ENCODE measurements at regions not wholly inside any gene's neighbourhood (a gene's known extent, or its start where the extent isn't known, plus 50 kb on each side); places are given as distances from the start of the nearest gene placed in this dataset.
"Not testable (repeated sequence)": the region's sequence is repeated elsewhere in the genome, so short reads cannot be mapped to it uniquely, and the experiment has no call there.

GRCh38 chr17:77792626-77793025 is 165.9 kb upstream of the TNRC6C start:
- no peak for DNase-seq

GRCh38 chr17:77793146-77793970 is 165.1 kb upstream of the TNRC6C start:
- DNase-seq = no peak

DNA sequence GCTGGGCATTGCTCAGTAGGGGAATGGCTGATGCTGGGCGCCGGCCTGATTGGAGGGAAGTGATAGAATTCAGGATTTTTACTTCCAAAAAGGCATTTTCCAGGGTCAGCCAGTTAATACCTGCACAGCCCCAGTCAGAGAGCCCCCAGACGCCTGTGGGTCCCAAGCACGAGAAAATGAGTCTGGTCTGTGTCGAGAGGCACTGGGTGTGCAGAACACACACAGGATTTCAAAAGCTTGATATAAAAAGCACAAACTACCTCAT is 164.6 kb upstream of the TNRC6C start:
- DNase-seq = no peak

DNA sequence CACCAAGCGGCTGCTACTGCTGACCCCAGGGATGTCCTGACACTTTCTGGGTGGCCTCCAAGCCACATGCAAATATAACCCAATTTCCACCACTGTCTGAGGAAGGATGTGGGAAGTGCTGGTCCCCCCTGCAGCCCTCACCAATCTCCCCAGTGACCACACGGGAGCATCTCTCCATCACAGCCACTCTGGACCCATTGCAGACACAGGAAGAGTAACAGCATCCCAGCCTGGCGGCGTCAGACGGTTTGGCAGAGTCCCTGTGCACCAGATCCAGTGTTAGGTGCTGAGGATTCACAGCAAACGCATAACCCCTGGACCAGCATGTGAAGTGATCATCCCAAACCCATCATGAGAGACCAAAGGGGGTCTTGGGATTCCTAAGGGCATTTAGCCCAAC is 163.7 kb upstream of the TNRC6C start:
- DNase-seq = no peak

- DNase-seq = no peak
Measured at GRCh38 chr17:77795685-77796084, 162.8 kb upstream of the TNRC6C start.

DNA sequence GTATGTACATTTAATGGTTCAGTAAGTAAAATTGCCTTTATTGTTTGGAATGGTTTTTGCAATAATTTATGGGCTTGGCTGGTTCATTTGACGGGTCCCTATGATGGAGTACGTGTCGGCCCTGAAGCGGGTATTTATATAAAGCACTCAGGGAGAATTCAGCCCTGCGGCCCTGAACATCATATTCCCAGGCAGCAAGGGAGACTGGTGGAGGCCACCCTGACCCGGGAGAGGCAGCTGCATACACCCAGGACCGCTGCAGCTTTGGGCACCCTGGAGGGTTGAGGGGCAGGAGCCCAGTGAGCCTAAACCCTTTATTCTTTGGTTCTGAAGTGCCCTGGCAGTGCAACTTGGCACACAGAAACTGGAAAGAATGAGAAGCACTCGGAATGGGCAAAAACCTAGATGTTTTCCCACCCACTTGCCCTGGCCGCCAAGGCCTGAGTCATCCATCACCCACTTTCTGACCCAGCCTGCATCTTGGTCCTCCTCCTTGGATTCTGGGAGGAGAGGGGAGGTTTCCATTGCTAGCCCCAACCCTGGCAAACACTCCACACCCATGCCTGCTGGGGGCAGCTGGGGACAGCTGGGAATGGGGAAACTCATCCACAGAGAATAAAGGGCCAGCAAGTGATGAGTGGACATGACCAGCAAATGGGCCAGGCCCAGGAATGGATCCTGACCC is 162.2 kb upstream of the TNRC6C start:
- no peak for DNase-seq

- DNase-seq = no peak
Measured at GRCh38 chr17:77798031-77798430, 160.5 kb upstream of the TNRC6C start.

DNA sequence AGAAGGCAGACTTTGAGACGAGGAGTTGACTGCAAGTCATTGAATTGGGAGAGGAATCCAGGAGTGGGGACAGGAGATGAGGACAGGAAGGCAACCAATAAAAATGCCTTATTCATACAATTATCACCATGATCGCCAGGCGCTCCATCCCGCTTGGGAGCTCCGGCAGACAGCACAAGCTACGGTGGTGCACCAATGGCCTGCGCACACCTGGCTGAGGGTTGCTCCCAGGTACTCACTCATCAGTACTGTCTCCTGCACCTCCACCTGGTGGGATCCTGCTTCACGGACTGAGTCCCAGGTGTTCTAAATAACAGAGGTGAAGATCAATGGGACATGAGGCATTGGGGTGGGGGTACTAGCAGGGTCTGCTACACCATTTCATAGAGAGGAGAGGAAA is 160.0 kb upstream of the TNRC6C start:
- no peak for DNase-seq

- DNase-seq = no peak
Measured at GRCh38 chr17:77800816-77801215, 157.7 kb upstream of the TNRC6C start.

DNA sequence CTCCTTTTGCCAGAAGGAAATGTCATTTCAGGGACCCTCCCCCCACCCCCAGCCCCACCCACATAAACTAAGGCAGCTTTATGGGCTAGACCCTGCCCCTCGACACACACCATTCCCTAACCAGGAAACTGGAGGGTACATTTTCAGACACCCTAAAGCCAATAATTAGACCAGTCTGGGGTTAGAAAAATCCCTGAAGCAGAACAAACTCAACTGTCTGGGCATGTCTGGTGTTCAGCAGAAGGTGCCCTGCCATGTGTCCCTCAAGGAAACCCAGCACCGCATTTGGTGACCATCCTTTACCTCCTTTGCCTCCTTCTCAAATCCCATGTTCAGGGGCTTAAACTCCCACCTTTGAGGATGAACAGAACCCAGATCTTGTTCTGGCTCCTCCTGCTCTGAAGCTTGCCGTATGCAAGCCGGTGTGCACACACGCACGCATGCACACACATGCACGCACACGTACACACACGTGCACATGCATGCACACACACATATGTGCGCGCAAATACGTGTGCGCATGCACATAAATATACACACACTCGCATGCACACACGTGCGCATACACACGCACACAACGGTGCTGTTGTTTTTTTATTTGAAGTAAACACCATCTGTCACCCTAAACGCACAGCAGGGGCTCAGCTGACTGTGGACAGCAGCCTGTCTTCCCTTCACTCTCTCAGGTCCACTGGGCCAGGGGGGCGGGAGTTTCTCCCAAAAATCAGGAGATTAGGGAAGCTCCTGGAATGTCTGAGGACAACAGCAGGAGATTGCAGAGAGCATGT is 156.8 kb upstream of the TNRC6C start:
- no peak for DNase-seq

GRCh38 chr17:77802333-77802615 is 156.2 kb upstream of the TNRC6C start:
- no peak for DNase-seq

- no peak for DNase-seq
Measured at GRCh38 chr17:77802811-77803220, 155.7 kb upstream of the TNRC6C start.

GRCh38 chr17:77803726-77804125 is 154.8 kb upstream of the TNRC6C start:
- DNase-seq = no peak

GRCh38 chr17:77804796-77805426 is 153.6 kb upstream of the TNRC6C start:
- DNase-seq = no peak

DNA sequence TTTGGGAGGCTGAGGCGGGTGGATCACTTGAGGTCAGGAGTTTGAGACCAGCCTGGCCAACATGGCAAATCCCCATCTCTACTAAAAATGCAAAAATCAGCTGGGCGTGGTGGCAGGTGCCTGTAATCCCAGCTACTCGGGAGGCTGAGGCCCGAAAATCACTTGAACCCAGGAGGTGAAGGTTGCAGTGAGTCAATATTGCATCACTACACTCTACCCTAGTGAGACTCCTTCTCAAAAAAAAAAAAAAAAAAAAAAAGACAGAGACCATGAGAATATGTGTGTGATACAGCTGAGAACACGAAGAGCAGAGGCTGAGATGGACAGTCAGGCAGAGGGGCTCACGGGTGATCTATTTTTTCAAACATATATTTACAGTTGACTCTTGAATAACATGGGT is 152.5 kb upstream of the TNRC6C start:
- not testable (repeated sequence) for DNase-seq

- no peak for DNase-seq
Measured at GRCh38 chr17:77807051-77807745, 151.3 kb upstream of the TNRC6C start.

GRCh38 chr17:77807746-77808441 is 150.6 kb upstream of the TNRC6C start:
- DNase-seq = no peak

DNA sequence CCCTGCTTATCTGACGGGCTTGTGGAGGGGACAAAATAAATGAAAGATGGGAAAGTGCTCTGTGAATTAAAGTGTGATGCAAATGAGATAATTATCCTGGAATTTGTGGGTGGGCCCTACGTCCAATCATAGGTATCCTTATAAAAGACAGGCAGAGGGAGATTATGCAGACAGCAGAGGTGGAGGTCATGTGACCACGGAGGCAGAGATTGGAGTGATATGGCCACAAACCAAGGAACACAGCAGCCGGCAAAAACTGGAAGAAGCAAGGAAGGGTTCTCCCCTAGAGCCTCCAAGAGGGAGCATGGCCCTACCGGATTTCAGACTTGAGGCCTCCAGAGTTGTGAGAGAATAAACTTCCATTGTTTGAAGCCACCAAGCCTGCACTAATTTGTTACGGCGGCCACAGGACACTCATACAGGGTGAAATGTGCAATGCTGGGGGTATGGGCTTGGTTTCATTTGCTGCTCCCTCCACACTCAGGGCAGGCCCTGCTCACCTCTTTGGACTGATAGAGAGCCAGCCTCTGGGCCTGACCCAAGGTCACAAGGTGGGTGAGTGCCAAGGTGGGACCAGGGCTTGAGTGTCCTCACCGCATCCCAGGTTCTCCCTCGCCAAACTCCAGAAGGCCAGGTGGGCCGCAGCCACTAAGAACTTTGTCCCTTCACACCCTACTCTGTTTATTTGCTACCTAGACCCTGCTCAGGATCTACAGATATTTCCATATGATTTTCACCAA is 149.6 kb upstream of the TNRC6C start:
- DNase-seq = no peak

GRCh38 chr17:77809814-77810213 is 148.7 kb upstream of the TNRC6C start:
- DNase-seq = no peak

- DNase-seq = no peak
Measured at GRCh38 chr17:77810536-77810935, 148.0 kb upstream of the TNRC6C start.

- no peak for DNase-seq
Measured at GRCh38 chr17:77811521-77811920, 147.0 kb upstream of the TNRC6C start.

All from NCI-H2029 treated with DMSO at 0.1 percent for 48 hours (cell line).